ENCODE measurements at regions not wholly inside any gene's neighbourhood (a gene's known extent, or its start where the extent isn't known, plus 50 kb on each side); places are given as distances from the start of the nearest gene placed in this dataset.

DNA sequence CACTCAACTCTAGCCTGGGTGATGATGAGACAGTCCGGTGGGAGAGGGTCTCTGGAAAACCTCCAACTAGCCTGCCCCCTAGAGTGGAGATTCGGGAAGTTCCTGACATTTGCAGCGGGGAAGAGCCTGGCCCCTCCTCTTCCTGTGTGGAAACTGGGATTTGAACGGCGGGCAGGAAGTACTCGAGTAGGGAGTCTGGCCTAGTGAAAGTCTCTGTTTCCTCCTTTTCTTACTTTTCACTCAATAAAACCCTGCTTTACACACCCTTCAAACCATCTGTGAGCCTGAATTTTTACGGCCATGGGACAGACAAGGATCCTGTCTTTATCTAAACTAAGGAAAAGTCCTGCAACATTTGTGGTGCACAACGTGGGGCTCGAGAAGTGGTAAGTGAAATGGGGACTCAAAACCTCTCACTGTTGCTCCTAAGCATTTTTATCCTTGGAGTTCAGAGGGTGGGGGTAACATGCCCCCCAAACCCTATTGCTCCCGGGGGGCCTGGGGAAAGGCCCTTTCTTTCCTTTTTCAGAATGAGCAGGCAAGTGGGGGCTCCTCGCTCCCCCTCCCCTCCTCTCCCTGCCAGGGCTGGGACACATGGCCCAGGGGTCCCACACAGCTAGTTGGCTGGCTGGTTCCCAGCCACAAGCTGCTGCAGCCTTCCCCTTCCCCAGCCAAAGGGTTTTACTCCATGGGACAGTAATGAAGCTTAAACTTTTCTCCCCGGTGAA, 224.7 kb upstream of the GBE1 start:
- TF ChIP-seq CTCF (IDR thresholded peaks at IDR 0.05; ENCODE audit: control insufficient read depth, insufficient read depth, low read depth, low read length, missing control alignments), result no peak
- no peak for DNase-seq (ENCODE audit: low read depth)
- no peak overlapping the region for H3K4me3 ChIP-seq (ENCODE audit: control insufficient read depth, low read depth, low read length)

GRCh38 chr3:81983382-81983781, 221.9 kb upstream of the GBE1 start:
- no peak for TF ChIP-seq CTCF (IDR thresholded peaks at IDR 0.05; ENCODE audit: control insufficient read depth, insufficient read depth, low read depth, low read length, missing control alignments)
- DNase-seq (ENCODE audit: low read depth), result no peak
- no peak overlapping the region for H3K4me3 ChIP-seq (ENCODE audit: control insufficient read depth, low read depth, low read length)

DNA sequence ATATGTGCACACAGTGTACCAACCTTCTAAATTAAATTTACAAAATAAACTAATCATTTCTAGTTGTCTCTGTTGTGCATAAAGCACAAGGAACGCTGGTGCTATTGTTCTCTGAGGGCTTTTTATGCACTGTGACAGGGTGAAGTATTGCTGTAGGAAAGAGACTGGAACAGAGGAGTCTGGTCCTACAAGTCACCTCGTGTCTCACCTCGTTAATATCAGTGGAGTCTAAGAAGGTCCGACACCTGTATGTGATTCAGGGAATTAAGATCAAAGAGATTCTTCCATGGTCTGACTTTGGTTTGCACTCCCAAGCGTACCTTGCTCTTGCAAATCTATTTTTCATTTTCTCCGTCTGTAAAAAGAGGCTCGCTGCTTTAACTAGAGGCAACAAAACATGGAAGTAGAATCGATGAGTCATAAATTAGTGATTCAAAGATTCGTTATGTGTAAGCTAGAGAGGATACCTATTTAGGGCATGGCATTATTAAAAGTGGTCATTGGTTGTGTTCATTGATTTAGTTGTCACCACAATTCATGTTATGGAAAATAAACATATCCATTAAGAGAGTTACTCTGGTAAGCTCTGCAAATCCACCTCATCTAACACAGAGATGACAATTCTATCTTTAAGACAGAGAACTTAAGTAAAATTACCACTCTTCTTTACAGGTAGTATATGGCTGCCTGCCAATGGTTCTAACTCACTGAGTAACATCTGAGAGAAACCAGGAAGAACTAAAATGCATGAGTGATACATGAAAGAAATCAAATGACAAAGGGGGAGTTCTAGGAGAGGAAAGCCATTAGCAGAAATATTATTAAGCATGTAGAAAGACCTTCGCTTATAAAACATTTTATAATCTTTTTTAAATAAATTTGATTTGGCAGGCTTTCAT, 219.4 kb upstream of the GBE1 start:
- no peak for TF ChIP-seq CTCF (IDR thresholded peaks at IDR 0.05; ENCODE audit: control insufficient read depth, insufficient read depth, low read depth, low read length, missing control alignments)
- H3K4me3 ChIP-seq (ENCODE audit: control insufficient read depth, low read depth, low read length), result no peak overlapping the region
- no peak for DNase-seq (ENCODE audit: low read depth)

DNA sequence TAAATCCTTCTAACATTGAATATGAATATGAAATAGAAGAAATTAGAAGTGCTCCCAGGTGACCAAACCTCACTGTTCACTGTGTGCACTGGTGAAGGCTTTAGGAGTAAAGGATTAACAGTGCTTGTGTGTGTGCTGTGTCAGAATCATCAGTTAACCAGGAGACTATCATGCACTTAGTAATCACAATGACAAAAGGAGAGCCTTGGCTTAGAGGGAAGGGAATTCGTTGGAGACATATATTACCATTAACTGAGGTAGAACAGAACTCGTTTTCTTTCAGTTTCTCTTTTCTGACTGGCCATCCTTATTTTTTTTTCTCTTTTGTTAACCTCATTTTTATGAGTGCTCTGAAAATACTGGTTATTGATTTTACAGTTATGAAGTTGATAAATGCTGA, 213.3 kb upstream of the GBE1 start:
- no peak for TF ChIP-seq CTCF (IDR thresholded peaks at IDR 0.05; ENCODE audit: control insufficient read depth, insufficient read depth, low read depth, low read length, missing control alignments)
- no peak for DNase-seq (ENCODE audit: low read depth)
- H3K4me3 ChIP-seq (ENCODE audit: control insufficient read depth, low read depth, low read length), result no peak overlapping the region

DNA sequence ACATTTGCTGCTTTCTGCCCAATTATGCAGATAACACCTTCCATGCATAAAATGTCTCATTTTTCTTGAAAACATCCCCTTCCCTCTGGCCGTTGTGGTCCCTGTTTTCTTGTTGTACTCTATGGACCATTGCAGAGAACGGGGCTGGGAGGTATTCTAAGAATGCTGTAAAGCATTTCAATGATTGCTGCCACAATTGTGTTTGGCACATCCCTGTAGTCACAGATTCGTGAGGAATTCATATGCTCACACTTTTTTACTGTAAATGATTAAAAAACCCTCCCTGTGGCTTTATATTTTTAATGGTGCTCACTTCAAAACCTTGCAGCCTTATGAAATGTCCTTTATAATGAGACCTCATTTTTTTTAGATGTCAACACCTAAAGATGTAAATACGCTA, 207.2 kb upstream of the GBE1 start:
- DNase-seq (ENCODE audit: low read depth), result no peak
- no peak for TF ChIP-seq CTCF (IDR thresholded peaks at IDR 0.05; ENCODE audit: control insufficient read depth, insufficient read depth, low read depth, low read length, missing control alignments)
- no peak overlapping the region for H3K4me3 ChIP-seq (ENCODE audit: control insufficient read depth, low read depth, low read length)

- no peak overlapping the region for H3K4me3 ChIP-seq (ENCODE audit: control insufficient read depth, low read depth, low read length)
- TF ChIP-seq CTCF (IDR thresholded peaks at IDR 0.05; ENCODE audit: control insufficient read depth, insufficient read depth, low read depth, low read length, missing control alignments), result no peak
- no peak for DNase-seq (ENCODE audit: low read depth)
These were observed 205.9 kb upstream of the GBE1 start for GRCh38 chr3:81967393-81967792.
